ENCODE measurements at regions not wholly inside any gene's neighbourhood (a gene's known extent, or its start where the extent isn't known, plus 50 kb on each side); places are given as distances from the start of the nearest gene placed in this dataset.

GRCh38 chr12:127565241-127565640 lies 701.7 kb upstream of the TMEM132C start:
- TF ChIP-seq CTCF (IDR thresholded peaks at IDR 0.05 in 8 of 11, conservative IDR thresholded peaks at IDR 0.05 in 3 of 11) (no peak), POLR2A (IDR thresholded peaks at IDR 0.05) (no peak), POLR2AphosphoS5 (IDR thresholded peaks at IDR 0.05) (no peak)
